HG03342 (cell line): ENCODE measurements at regions not wholly inside any gene's neighbourhood (a gene's known extent, or its start where the extent isn't known, plus 50 kb on each side); places are given as distances from the start of the nearest gene placed in this dataset.

Experiments
- ATAC-seq: cut with Tn5 transposase; IDR thresholded peaks from one replicate; pipeline ENCODE4 v1.9.1; 2021; ENCODE audit warnings: mild to moderate bottlenecking, moderate library complexity; ENCODE audit not compliant: unreplicated experiment

- no peak for ATAC-seq
Measured at GRCh38 chr3:18886331-18886730, 262.0 kb upstream of the KCNH8 start.

GRCh38 chr3:18885612-18886011 is 262.7 kb upstream of the KCNH8 start:
- no peak for ATAC-seq

GRCh38 chr3:18883571-18883970 is 264.7 kb upstream of the KCNH8 start:
- no peak for ATAC-seq

- ATAC-seq = no peak
Measured at GRCh38 chr3:18880691-18881090, 267.6 kb upstream of the KCNH8 start.

GRCh38 chr3:18872466-18872865 is 275.8 kb upstream of the KCNH8 start:
- ATAC-seq = no peak

GRCh38 chr3:18870642-18871041 is 277.7 kb upstream of the KCNH8 start:
- no peak for ATAC-seq

- no peak for ATAC-seq
Measured at GRCh38 chr3:18870074-18870640, 278.2 kb upstream of the KCNH8 start.

- no peak for ATAC-seq
Measured at GRCh38 chr3:18868911-18869689, 279.2 kb upstream of the KCNH8 start.

GRCh38 chr3:18866899-18867298 is 281.4 kb upstream of the KCNH8 start:
- ATAC-seq = no peak

GRCh38 chr3:18864933-18865731 is 283.2 kb upstream of the KCNH8 start:
- no peak for ATAC-seq

- ATAC-seq = no peak
Measured at GRCh38 chr3:18862077-18862476, 286.2 kb upstream of the KCNH8 start.

- no peak for ATAC-seq
Measured at GRCh38 chr3:18861137-18861536, 287.2 kb upstream of the KCNH8 start.

- ATAC-seq = no peak
Measured at GRCh38 chr3:18853269-18853668, 295.0 kb upstream of the KCNH8 start.

GRCh38 chr3:18847583-18848197 is 300.6 kb upstream of the KCNH8 start:
- peak; percentile 87 for ATAC-seq

- no peak for ATAC-seq
Measured at GRCh38 chr3:18843983-18844382, 304.3 kb upstream of the KCNH8 start.

- ATAC-seq = no peak
Measured at GRCh38 chr3:18843188-18843587, 305.1 kb upstream of the KCNH8 start.

- ATAC-seq = no peak
Measured at GRCh38 chr3:18841422-18842343, 306.6 kb upstream of the KCNH8 start.

- no peak for ATAC-seq
Measured at GRCh38 chr3:18840535-18841137, 307.7 kb upstream of the KCNH8 start.

GRCh38 chr3:18838758-18839157 is 309.6 kb upstream of the KCNH8 start:
- ATAC-seq = no peak

GRCh38 chr3:18837137-18837755 is 311.1 kb upstream of the KCNH8 start:
- no peak for ATAC-seq
